Nephron (organoid): ENCODE measurements at regions not wholly inside any gene's neighbourhood (a gene's known extent, or its start where the extent isn't known, plus 50 kb on each side); places are given as distances from the start of the nearest gene placed in this dataset.

Experiments used
- H3K27ac Mint-ChIP-seq, 3 experiments: 2 replicates each; pipeline ENCODE4 v1.8.0; 2020; ENCODE audit warnings: mixed read lengths in 3 of 3, mild to moderate bottlenecking in 2 of 3, moderate library complexity in 1 of 3
- H3K27me3 Mint-ChIP-seq: 2 replicates; pipeline ENCODE4 v1.8.0; 2021; ENCODE audit warnings: low read depth, mild to moderate bottlenecking, moderate library complexity, mixed read lengths
- H3K36me3 Mint-ChIP-seq: 2 replicates; pipeline ENCODE4 v1.8.0; 2020; ENCODE audit warnings: low read depth, mixed read lengths
- H3K4me1 Mint-ChIP-seq: 2 replicates; pipeline ENCODE4 v1.8.0; 2020; ENCODE audit warnings: mixed read lengths
- H3K4me3 Mint-ChIP-seq, 3 experiments: 2 replicates each; pipeline ENCODE4 v1.8.0; 2020; ENCODE audit warnings: mild to moderate bottlenecking in 3 of 3, mixed read lengths in 3 of 3, moderate library complexity in 2 of 3
- H3K9me3 Mint-ChIP-seq: 2 replicates; pipeline ENCODE4 v1.8.0; 2020; ENCODE audit warnings: mixed read lengths
- CTCF ChIP-seq, 3 experiments: fragments of 200-600 bp; sonication (generic); IDR thresholded peaks; one replicate each; pipeline ENCODE4 v1.5.0; 2021; ENCODE audit warnings: antibody characterized with exemption in 3 of 3; ENCODE audit not compliant: unreplicated experiment in 3 of 3

- Mint-ChIP-seq H3K27me3 (peaks cover 24% of the 10 kb centered on the region), H3K36me3 (no peaks in the 10 kb centered on the region), H3K4me3 (peak overlapping the region in 2 of 3 experiments; percentile 34 to 40), H3K9me3 (no peaks in the 10 kb centered on the region), H3K27ac (peak overlapping the region; percentile 83 to 96 (median 86)), H3K4me1 (peaks cover 33% of the 10 kb centered on the region)
- TF ChIP-seq CTCF (IDR thresholded peaks at IDR 0.05; ENCODE audit: unreplicated experiment in 3 of 3), result no peak
Measured at GRCh38 chr6:168133687-168134559, 54.9 kb upstream of the FRMD1 start.

GRCh38 chr6:168133168-168133561 is 54.2 kb upstream of the FRMD1 start:
- peak overlapping the region in 2 of 3 experiments; percentile 15 to 67 for H3K4me3 Mint-ChIP-seq
- H3K4me1 Mint-ChIP-seq, result peaks cover 33% of the 10 kb centered on the region
- no peaks in the 10 kb centered on the region for H3K9me3 Mint-ChIP-seq
- H3K36me3 Mint-ChIP-seq, result no peaks in the 10 kb centered on the region
- peak overlapping the region; percentile 83 to 96 (median 86) for H3K27ac Mint-ChIP-seq
- H3K27me3 Mint-ChIP-seq, result peaks cover 18% of the 10 kb centered on the region
- no peak for TF ChIP-seq CTCF (IDR thresholded peaks at IDR 0.05; ENCODE audit: unreplicated experiment in 3 of 3)

GRCh38 chr6:168132531-168133167 is 53.6 kb upstream of the FRMD1 start:
- TF ChIP-seq CTCF (IDR thresholded peaks at IDR 0.05; ENCODE audit: unreplicated experiment in 3 of 3), result peak; percentile 54 to 62 (median 59)
- Mint-ChIP-seq H3K36me3 (no peaks in the 10 kb centered on the region), H3K27ac (peak overlapping the region; percentile 83 to 96 (median 86)), H3K9me3 (no peaks in the 10 kb centered on the region), H3K4me3 (peak overlapping the region in 2 of 3 experiments; percentile 19 to 67), H3K4me1 (peaks cover 29% of the 10 kb centered on the region), H3K27me3 (peaks cover 21% of the 10 kb centered on the region)

- no peaks in the 10 kb centered on the region for H3K36me3 Mint-ChIP-seq
- peak overlapping the region in 2 of 3 experiments; percentile 14 to 20 for H3K4me3 Mint-ChIP-seq
- H3K4me1 Mint-ChIP-seq, result peaks cover 29% of the 10 kb centered on the region
- H3K27me3 Mint-ChIP-seq, result peaks cover 28% of the 10 kb centered on the region
- no peak for TF ChIP-seq CTCF (IDR thresholded peaks at IDR 0.05; ENCODE audit: unreplicated experiment in 3 of 3)
- H3K27ac Mint-ChIP-seq, result peak overlapping the region; percentile 76 to 96 (median 86)
- no peaks in the 10 kb centered on the region for H3K9me3 Mint-ChIP-seq
Measured at GRCh38 chr6:168131464-168132415, 52.7 kb upstream of the FRMD1 start.

GRCh38 chr6:168130697-168131371 is 51.8 kb upstream of the FRMD1 start:
- peaks cover 28% of the 10 kb centered on the region for H3K27me3 Mint-ChIP-seq
- H3K9me3 Mint-ChIP-seq, result no peaks in the 10 kb centered on the region
- peak overlapping the region in 1 of 3 experiments; percentile 8 for H3K4me3 Mint-ChIP-seq
- H3K27ac Mint-ChIP-seq, result peak overlapping the region in 1 of 3 experiments; percentile 96
- no peak for TF ChIP-seq CTCF (IDR thresholded peaks at IDR 0.05; ENCODE audit: unreplicated experiment in 3 of 3)
- H3K36me3 Mint-ChIP-seq, result no peaks in the 10 kb centered on the region
- H3K4me1 Mint-ChIP-seq, result peaks cover 34% of the 10 kb centered on the region
